Stimulated activated memory B cell treated with anti-CD40 and anti-IgM and Interleukin-4, amounts not matched to agents 10 μg/mL and 1 μg/mL and 100 μg/mL, for 72 hours (primary cell): ENCODE measurements at regions not wholly inside any gene's neighbourhood (a gene's known extent, or its start where the extent isn't known, plus 50 kb on each side); places are given as distances from the start of the nearest gene placed in this dataset.

Source experiments
- ATAC-seq: fragments of 150-1000 bp; cut with Tn5 transposase; 2 replicates; pipeline ENCODE4 v1.10.0; 2021
- H3K27ac Mint-ChIP-seq: one replicate; pipeline ENCODE4 v1.8.0; 2022; ENCODE audit warnings: mild to moderate bottlenecking, mixed read lengths
- H3K27me3 Mint-ChIP-seq: one replicate; pipeline ENCODE4 v1.8.0; 2022; ENCODE audit warnings: mixed read lengths
- H3K36me3 Mint-ChIP-seq: one replicate; pipeline ENCODE4 v1.8.0; 2022; ENCODE audit warnings: mixed read lengths
- H3K4me1 Mint-ChIP-seq: one replicate; pipeline ENCODE4 v1.8.0; 2022; ENCODE audit warnings: mixed read lengths
- H3K4me3 Mint-ChIP-seq: one replicate; pipeline ENCODE4 v1.8.0; 2022; ENCODE audit warnings: mild to moderate bottlenecking, moderate library complexity, mixed read lengths
- H3K9me3 Mint-ChIP-seq: one replicate; pipeline ENCODE4 v1.8.0; 2022; ENCODE audit warnings: mixed read lengths

DNA sequence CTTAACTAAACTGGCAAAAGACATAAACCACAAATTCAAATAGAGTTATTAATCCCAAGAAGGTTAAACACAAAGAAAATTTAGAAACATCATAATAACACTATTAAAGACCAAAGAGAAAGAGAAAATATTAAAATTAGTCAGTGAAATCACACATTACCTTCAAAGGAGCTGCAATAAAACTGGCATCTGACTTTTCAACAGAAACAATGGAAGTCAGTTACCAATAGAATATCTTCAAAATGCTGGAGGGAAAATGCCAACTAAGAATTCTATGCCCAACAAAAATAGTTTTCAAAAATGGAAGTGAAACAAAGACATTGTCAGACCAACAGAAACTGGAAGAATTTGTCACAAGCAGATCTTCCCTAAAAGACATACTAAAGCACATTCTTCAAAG lies 68.7 kb upstream of the RNF7 start:
- peaks cover 20% of the 10 kb centered on the region for H3K9me3 Mint-ChIP-seq
- peaks cover 60% of the 10 kb centered on the region for H3K27me3 Mint-ChIP-seq
- no peak overlapping the region for H3K27ac Mint-ChIP-seq
- ATAC-seq: no peak
- H3K4me1 Mint-ChIP-seq: no peaks in the 10 kb centered on the region
- H3K4me3 Mint-ChIP-seq: no peak overlapping the region
- peaks cover 13% of the 10 kb centered on the region for H3K36me3 Mint-ChIP-seq

DNA sequence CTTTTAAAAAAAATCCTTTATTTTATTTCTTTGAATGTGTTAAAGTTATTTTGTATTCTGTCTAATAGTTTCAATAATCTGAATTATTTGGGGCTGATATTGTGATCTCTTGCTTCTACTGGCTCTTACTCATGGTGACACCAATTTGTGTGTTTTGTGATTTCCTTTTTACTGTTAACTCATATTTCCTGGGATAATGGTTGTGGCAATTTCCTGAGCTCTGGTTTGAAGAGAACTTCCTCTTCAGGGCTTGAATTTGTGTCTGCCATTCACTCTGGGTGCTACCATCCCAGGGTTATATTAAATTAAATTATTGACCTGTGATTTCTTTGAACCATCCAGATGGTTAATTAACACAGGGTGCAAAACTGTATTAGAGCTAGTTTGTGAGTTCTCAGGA lies 60.4 kb upstream of the RNF7 start:
- no peak overlapping the region for H3K27ac Mint-ChIP-seq
- peaks cover 18% of the 10 kb centered on the region for H3K27me3 Mint-ChIP-seq
- H3K36me3 Mint-ChIP-seq: no peaks in the 10 kb centered on the region
- ATAC-seq: no peak
- H3K4me3 Mint-ChIP-seq: no peak overlapping the region
- H3K4me1 Mint-ChIP-seq: peaks cover 7% of the 10 kb centered on the region
- peaks cover 9% of the 10 kb centered on the region for H3K9me3 Mint-ChIP-seq

DNA sequence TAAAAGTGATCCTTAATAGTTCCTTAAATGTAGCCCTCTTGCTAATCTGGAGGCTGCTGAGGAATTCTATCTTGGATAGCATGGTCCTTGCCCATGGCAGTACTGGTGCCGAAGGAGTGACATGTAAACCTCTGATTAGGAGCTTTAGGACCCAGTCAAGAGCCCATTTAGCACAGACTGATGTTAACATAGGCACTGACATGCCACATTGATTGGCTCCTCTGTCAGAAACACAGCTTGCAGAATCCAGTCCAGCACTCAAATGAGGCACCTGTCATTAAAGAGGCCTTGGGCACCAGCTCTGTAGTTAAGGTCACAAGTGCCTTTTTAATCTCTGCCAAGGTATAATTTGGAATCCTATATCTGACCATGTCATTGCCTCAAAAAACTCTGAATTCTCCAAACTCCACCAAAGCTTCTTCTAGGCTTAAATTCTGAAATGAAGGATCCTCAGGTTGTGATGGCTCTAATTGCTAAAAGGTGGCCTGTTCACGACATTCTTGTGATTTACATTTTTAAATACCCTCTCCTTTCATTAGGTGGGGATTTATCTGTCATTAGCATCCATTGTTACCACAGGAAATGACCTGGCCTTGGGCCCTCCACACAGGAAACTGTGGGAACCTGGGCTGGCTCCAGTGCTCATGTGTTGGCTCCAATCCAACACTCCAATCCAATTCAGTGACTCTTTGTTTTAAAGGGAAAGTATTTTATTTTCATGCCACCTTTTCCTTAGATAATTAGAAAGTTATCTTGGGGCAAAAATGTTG lies 57.3 kb upstream of the RNF7 start:
- Mint-ChIP-seq H3K27me3 (no peaks in the 10 kb centered on the region), H3K36me3 (no peaks in the 10 kb centered on the region), H3K9me3 (peaks cover 6% of the 10 kb centered on the region), H3K4me3 (no peak overlapping the region), H3K4me1 (peaks cover 7% of the 10 kb centered on the region), H3K27ac (no peak overlapping the region)
- no peak for ATAC-seq

DNA sequence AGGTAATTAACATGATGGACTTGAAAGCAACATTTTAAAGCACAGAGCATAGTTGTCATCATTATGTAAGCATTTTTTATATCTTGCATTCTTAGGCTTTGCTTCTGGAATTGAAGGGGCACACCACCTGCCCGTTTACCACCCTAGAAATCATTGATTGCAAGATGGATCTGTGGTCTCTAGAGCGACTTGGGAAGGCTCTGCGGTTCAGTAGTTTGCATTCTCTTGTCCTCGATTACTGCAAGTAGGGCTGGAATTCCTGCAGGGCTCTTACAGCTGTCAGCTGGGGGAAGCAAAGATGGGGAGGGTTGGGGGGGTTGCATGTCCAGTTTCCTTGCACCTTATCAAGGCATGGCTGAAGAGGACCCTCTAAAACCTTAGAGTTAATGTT lies 56.7 kb upstream of the RNF7 start:
- H3K4me1 Mint-ChIP-seq: peaks cover 7% of the 10 kb centered on the region
- no peak for ATAC-seq
- H3K36me3 Mint-ChIP-seq: no peaks in the 10 kb centered on the region
- H3K27ac Mint-ChIP-seq: no peak overlapping the region
- no peak overlapping the region for H3K4me3 Mint-ChIP-seq
- H3K27me3 Mint-ChIP-seq: no peaks in the 10 kb centered on the region
- peaks cover 6% of the 10 kb centered on the region for H3K9me3 Mint-ChIP-seq

DNA sequence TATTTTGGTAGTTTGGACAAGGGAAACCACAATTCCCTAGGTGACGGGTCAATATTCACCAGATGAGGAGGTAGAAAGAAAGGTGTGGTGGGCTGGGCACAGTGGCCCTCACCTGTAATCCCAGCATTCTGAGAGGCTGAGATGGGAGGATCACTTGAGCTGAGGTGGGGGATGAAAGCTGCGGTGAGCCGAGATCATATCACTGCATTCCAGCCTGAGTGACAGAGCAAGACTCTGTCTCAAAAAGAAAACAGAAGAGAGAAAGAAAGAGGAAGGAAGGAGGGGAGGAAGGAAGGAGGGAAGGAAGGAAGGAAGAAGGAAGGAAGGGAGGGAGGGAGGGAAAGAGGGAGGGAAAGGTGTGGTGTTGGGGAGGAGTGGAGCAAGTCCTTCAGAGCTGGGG lies 56.1 kb upstream of the RNF7 start:
- no peaks in the 10 kb centered on the region for H3K27me3 Mint-ChIP-seq
- H3K27ac Mint-ChIP-seq: no peak overlapping the region
- H3K4me1 Mint-ChIP-seq: peaks cover 12% of the 10 kb centered on the region
- H3K4me3 Mint-ChIP-seq: no peak overlapping the region
- H3K36me3 Mint-ChIP-seq: no peaks in the 10 kb centered on the region
- ATAC-seq: no peak
- H3K9me3 Mint-ChIP-seq: peaks cover 6% of the 10 kb centered on the region

DNA sequence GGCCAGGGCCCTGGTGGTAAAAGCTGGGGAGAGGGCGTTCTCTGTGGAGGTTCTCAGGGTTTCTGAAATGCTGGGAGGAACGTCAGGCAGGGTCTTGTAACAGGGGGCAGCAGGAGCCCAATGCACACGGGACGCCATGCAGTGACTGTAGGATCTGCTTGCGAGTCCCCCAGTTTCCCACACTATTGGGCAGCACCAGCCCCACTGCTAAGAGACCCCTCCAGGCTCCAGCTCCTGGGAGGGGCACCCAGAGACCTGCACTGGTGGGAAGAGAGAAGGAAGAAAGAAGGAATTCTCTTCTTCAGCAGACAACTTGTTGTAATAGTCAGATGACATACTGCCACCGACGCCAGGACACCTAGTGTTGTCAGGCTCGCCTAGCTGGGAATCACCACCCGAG lies 55.2 kb upstream of the RNF7 start:
- H3K4me3 Mint-ChIP-seq: no peak overlapping the region
- H3K36me3 Mint-ChIP-seq: no peaks in the 10 kb centered on the region
- H3K9me3 Mint-ChIP-seq: peaks cover 6% of the 10 kb centered on the region
- peaks cover 14% of the 10 kb centered on the region for H3K4me1 Mint-ChIP-seq
- no peaks in the 10 kb centered on the region for H3K27me3 Mint-ChIP-seq
- ATAC-seq: peak; percentile 47
- H3K27ac Mint-ChIP-seq: no peak overlapping the region

DNA sequence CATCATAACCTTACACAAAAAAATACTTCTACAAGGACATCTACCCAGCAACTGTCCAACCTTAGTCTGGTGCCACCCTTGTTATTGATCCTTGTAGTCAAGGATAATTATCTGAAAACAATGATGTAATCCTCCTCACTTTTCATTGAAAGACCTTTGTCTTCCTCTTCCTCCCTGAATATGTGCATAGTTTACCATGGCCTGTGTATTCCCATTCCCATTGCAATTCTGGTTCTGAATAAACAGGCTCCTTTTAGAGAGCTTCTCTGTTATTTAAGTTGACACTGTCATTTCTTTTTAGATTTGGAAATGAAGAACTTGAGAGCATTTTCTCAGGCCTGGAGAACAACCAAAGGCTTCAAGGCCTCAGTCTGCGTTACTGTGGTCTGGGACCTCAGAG lies 53.3 kb upstream of the RNF7 start:
- Mint-ChIP-seq H3K4me3 (no peak overlapping the region), H3K36me3 (no peaks in the 10 kb centered on the region), H3K27ac (no peak overlapping the region), H3K9me3 (peaks cover 2% of the 10 kb centered on the region), H3K4me1 (peaks cover 14% of the 10 kb centered on the region), H3K27me3 (no peaks in the 10 kb centered on the region)
- ATAC-seq: no peak

DNA sequence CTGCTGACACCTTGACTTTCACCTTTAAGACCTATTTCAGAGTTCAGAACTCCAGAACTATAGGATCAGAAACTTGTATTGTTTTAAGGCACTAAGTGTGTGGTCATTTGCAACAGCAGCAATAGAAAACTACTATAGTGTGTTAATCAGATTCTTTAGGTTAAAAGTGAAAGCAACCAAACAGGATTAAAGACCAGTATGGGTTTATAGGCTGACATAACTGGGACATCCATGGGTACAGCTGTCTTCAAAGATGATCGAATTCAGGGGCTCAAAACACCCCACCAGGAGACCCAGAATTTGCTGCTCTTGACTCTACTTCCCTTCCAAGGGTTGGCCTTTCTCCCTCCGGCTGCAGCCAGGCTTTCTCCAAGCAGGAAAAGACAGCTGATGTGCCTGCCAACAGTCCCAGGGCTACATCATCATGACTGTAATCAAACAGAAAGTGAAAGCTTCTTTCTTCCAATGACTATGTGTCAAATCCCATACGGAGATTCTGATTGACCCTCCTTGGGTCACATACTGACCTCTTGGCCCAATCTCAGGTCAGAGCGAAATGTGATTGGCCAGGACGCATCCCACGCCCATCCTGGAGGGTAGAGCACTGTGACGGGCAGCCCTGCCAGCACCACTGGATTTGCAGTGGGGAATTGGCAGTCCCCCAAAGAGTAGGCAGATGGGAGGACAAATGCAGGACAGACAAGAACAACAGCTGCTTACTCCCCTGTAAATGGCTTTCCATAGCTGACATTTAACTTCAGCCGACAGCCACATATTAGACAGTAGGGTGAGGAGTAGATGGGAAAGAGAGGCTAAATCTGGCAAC lies 51.4 kb upstream of the RNF7 start:
- Mint-ChIP-seq H3K9me3 (no peaks in the 10 kb centered on the region), H3K27ac (no peak overlapping the region), H3K4me1 (peaks cover 12% of the 10 kb centered on the region), H3K36me3 (no peaks in the 10 kb centered on the region), H3K4me3 (peak overlapping the region; percentile 53), H3K27me3 (no peaks in the 10 kb centered on the region)
- ATAC-seq: no peak
